Activated T-cell treated with anti-CD3 and anti-CD28 coated beads for 1 hour (primary cell): ENCODE measurements at regions not wholly inside any gene's neighbourhood (a gene's known extent, or its start where the extent isn't known, plus 50 kb on each side); places are given as distances from the start of the nearest gene placed in this dataset.
"Not testable (repeated sequence)": the region's sequence is repeated elsewhere in the genome, so short reads cannot be mapped to it uniquely, and the experiment has no call there.

ENCODE experiments used
- DNase-seq: peaks from one replicate; pipeline ENCODE4 v3.0.0-alpha.2; 2020; ENCODE audit warnings: low read depth

DNA sequence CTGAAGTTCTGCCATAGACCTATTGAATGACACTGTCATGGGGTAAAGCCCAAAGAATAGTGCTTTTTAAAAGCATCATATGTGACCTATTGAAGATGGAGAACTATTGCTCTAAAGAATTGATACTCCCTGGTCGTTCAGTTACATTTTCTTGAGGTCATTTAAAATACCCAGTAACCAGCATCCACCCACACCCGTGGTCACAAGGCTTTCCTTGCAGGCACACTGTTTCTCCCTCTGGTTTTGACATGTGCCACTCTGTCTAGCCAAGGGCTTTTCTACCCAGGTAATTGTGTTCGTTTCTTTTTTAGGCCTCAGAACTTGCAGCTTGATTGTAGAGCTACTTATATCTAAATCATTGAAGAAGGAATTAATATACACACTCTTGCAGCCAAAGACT is 68.3 kb upstream of the LYZL2 start:
- no peak for DNase-seq

DNA sequence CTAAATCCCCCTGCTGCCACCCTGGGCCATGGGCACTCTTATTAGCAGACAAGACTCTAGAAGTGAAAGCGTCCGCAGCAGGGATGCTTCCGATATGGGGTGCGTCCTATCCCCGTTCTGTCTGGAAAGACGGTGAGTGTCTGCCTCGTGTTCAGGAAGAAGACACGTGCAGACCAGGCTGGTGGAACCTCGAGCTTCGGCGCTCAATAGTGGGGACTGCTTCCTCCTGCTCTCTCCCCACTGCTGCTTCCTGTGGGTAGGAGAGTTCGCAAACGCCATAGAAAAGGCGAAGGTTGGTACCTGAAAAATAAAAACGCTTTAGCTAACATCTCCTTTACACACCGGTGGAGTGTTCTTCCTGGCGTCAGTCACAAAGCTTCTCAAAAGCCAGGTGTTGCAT is 67.7 kb upstream of the LYZL2 start:
- DNase-seq, result not testable (repeated sequence)

GRCh38 chr10:30696416-30697185 is 67.0 kb upstream of the LYZL2 start:
- DNase-seq, result not testable (repeated sequence)

- DNase-seq, result peak; percentile 44
These were observed 66.1 kb upstream of the LYZL2 start for GRCh38 chr10:30695481-30696236.

DNA sequence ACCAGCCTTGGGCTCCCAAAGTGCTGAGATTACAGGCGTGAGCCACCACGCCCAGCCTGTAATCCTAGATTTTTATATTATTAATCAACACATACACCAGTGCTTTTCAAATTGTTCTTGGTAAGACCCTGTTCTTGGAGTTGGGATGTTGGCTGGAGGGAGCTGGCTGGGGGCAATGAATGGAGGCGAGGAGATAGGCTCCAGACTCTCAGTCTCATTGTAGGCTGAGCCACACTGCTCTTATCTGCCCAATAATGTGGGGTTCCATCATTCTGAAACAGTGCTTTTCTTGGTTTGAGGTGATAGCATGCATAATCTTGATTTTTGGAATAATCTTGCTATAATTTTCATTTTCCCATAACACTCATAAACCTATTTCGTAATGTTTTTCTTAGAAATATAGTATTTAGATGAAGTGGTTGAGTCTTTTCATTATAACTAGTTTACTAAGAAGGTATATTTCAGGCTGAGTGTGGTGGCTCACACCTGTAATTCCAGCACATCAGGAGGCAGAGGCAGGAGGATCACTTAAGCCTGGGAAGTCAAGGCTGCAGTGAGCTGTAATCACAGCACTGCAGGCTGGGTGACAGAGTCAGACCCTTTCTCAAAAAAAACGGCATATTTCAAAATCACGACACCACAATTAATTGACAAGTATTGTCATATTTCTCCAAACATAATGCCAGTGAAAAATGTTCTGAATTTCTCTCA is 65.1 kb upstream of the LYZL2 start:
- DNase-seq, result no peak

DNA sequence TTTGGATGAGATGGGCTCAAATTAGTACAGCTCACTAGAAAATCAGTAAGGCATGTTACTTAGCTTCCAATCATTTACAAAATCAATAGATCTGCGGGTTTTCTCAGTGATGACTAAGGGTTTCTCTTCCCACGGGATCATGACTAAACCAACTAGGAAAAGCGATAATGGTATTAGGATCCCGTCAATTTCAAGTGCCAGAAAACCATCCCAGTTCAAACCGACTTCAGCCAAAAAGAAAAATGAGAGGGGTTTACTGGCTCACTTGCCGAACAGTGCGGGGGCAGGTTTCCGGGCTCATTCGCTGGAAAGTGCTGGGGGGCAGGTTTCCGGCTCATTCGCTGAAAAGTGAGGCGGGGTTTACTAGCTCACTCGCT is 62.1 kb upstream of the LYZL2 start:
- DNase-seq, result no peak

DNA sequence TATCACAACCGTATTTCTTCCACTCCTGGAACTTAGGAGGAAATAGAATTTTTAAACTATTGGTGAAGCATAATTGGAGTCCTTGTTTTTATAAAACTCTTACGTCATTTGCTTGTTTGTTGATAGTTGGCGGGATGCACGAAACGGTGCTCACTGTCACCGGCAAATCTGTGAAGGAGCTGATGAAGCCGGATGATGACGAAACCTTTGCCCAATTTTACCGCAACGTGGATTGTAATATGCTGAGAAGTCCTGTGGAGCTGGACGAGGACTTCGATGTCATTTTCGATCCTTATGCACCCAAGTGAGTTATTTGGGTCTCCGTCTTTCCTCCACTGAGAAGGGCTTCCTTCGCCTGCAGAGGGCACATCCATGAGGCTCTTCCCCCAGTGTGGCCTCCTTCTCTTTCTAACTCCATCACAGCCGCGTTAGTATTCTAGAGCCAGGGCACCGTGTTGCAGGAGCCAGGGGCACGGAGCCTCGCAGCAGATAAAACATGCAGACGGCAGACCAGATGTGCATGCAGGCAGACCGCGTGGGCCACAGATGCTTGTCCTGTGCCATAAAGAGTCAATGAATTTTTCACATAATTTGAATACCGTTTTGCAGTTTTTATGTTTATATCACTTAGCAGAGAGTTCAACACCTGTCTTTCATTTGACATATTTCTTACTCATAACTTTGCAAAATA is 61.5 kb upstream of the LYZL2 start:
- DNase-seq, result not testable (repeated sequence)

DNA sequence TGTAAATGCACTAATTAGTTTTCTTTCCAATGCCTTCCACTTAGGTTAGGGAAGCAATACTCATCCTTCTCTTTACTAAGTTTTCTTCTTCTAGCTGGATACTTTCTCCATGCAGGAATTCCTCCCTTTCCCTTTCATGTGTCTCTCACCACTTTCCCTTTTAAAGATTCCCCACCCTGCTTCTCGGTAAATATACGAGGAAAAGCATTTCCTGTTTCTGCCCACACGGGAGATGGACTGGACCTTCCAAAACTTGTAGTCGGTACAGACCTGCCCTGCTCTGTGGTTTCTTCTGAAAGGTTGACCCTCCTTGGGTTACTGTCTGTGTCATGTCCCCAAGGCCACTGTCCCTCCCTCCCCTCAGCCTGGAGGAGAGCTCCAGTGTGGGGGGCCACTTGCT is 58.9 kb upstream of the LYZL2 start:
- no peak for DNase-seq

DNA sequence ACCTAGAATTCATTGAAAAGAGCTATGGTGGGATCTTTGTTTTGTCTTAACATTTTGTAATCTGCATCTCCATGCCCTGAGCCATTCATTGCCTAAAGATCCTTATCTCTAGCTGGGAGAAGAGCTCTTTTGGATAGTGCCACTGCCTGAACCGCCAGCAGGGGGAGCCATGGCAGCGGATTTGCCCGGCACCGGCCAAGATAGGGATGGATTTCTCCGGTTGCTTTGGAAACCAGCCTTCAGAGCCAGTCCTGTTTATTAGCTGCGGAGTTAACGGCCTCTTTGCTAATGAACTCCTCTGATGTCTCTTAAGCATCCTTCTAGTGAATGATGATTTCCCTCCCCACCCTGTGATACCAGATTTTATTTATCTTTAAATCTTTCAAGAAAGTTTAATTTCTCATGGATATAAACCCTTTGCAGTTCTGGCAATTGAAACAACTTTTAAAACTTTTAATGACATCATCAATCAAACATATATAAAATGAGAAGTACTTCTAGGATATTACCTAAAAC is 58.2 kb upstream of the LYZL2 start:
- DNase-seq, result peak; percentile 72

GRCh38 chr10:30686708-30687107 is 57.2 kb upstream of the LYZL2 start:
- no peak for DNase-seq

- DNase-seq, result no peak
These were observed 53.9 kb upstream of the LYZL2 start for GRCh38 chr10:30683496-30683895.

DNA sequence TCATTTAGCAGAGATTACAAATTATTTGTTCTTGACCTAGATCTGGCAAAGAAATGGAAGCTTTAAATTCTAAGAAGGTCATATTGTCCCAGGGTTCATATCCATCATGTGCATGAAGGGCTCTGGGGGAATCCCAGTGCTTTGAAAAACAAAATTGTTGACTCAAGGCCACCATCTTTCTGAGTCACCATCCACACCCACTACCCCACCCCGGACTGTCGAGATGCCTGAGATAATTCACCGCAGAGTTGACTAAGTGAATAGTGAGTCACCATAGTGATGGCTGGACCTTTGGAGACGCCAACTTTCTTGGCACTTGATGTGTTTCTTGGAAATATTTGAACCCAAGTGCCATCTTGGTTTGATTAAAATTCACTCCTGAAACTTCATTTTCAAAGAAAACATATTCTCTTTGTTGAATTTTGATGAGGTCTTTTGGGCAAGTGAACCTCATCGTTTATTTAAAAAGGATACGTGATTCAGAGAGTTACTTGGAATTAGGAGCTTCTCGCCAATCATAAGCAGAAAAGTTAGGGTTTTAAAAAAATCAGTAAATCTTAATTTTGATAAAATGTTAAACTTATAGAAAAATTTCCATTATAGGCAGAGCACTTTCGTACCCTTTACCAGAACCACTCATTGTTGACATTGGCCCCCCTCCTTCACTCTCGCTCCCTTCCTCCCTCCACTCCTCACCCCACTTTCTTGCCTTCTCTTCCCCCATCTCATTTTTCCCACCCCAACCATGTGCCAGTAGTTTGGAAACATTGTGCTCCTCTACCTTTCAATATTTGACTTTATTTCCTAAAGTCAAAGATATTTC is 53.0 kb upstream of the LYZL2 start:
- peak; percentile 20 for DNase-seq

GRCh38 chr10:30680908-30681307 is 51.4 kb upstream of the LYZL2 start:
- DNase-seq, result no peak
